ENCODE measurements at regions not wholly inside any gene's neighbourhood (a gene's known extent, or its start where the extent isn't known, plus 50 kb on each side); places are given as distances from the start of the nearest gene placed in this dataset.

DNA sequence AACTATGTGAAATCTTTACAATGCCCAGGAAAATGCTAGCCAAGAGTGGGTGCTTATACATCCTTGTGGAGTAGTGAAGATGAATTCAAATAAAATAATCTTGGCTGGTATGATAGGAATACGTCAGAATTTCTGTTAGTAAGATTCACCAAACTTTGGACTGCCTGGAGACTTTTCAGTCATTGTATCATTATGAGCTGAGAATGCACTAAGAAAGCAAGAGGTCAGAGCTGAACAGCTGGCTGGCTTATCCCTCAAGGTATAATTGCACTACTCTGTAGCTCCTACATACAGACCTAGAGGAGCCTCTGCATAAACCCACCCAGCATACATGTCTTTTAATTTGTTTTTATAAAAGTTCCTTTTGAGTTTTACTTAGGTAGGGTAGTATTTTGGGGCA, 568.5 kb upstream of the RIOK2 start:
- DNase-seq (ENCODE audit: low spot score), result no peak
- in situ Hi-C loops (cut with HindIII; ENCODE audit: low sequenced_read_pairs), result no loop called here

DNA sequence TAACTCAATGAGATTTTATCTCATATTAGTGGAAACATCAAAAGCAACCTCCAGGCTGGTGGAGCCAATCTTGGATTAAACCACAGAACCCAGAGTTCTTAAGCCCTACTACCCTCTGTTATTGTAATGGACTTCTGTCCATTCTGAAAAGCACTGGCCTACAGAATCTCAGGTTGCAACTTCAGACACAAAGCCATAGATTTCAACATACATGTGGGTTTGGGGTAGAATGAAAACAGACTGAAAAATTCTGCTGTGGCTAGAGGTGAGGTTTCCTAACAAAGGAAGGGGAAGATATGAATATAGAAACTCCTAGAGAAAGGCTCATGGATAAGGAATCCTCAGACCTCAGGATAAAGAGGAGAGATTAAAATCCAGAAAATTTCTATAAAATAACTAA, 569.8 kb upstream of the RIOK2 start:
- no peak for DNase-seq (ENCODE audit: low spot score)
- in situ Hi-C loops (cut with HindIII; ENCODE audit: low sequenced_read_pairs), result no loop called here

DNA sequence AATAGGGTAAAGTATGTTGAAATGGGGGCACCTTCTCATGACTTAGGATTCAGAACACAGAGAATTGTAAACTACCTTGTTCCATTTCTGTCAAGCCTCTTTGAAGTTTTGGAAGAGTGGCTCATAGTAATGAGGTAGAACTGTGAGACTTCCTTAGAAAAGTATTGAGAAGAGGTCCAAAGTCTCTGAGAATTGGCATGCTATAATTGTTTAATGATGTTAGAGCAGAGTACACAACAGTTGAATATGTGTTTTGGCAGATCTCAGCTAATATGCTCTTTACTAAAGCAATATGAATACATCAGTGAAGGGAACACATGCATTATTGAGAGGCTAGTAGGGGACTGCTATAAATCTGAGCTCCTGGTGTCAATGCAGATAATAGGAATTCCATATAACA, 579.4 kb upstream of the RIOK2 start:
- no peak for DNase-seq (ENCODE audit: low spot score)
- in situ Hi-C loops (cut with HindIII; ENCODE audit: low sequenced_read_pairs), result no loop called here

DNA sequence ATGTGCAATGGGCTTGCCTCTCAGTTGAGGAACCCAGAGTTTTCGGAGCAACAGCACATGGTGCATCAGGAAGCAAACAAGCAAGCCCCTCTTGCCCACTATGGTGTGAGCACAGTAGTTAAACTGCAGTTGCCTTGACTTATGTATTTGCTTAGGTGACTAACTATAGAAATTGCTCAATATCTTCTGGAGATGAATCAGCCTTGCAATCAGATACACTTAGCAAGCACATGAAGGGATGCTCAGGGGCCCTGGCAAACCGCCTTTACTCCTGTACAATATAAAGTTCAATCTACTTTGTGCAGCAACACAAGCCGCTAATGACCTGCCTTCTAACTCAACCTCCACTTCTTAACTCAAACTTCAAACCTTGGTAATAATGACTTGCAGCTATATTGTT, 581.7 kb upstream of the RIOK2 start:
- in situ Hi-C loops (cut with HindIII; ENCODE audit: low sequenced_read_pairs), result no loop called here

DNA sequence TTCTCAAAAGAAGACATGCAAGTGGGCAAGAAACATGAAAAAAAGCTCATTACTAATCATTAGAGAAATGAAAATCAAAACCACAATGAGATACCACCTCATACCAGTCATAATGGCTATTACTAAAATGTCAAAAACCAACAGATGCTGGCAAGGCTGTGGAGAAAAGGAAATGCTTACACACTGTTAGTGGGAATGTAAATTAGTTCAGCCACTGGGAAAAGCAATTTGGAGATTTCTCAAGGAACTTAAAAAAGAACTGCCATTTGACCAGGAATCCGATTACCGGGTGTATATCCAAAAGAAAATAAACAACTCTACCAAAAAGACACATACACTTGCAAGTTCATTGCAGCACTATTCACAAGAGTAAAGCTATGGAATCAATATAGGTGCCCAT, 595.4 kb upstream of the RIOK2 start:
- no peak for DNase-seq (ENCODE audit: low spot score)
- in situ Hi-C loops (cut with HindIII; ENCODE audit: low sequenced_read_pairs), result no loop called here

More for the DNA sequence above, 581.7 kb upstream of the RIOK2 start:
- no peak for DNase-seq (ENCODE audit: low spot score)

DNA sequence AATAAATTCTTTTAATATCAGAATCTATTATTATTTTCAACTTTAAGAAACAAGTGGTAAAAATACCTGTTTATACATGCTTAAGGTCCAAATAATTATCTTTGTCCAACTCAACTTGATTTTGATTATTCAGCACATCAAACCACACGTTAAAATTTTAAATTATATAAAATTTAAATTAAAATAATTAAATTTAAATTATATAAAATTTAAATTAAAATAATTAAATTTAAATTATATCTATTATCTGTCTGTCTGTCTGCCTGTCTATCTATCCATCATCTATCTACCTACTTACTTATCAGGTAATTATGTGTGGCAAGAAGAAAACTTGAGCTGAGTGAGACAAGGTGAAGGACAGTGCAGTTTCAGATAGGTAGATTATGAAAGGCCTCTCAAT, 605.3 kb upstream of the RIOK2 start:
- no peak for DNase-seq (ENCODE audit: low spot score)
- in situ Hi-C loops (cut with HindIII; ENCODE audit: low sequenced_read_pairs), result no loop called here

DNA sequence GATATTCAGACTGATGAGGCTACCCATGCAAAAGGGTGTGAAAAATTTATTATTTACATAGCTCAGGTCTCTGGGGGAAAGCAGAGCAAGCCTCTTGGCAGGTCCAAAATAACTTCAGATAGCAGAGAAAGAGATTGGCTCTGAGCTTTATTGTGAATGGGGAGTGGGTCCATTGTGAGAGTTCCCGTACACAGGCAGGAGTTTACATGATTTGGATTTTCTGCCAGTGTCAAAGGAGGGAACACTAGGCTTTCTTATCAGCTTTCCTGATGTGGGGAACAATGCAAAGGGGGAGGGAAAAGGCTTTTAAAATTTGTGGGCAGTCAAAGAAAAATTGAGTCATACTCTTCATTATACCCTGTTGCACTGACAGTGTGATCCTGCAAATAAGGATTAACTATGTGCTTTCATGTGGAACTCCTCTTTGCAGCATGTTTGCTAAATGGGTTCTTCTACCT, 615.0 kb upstream of the RIOK2 start:
- in situ Hi-C loops (cut with HindIII; ENCODE audit: low sequenced_read_pairs), result no loop called here
- no peak for DNase-seq (ENCODE audit: low spot score)

DNA sequence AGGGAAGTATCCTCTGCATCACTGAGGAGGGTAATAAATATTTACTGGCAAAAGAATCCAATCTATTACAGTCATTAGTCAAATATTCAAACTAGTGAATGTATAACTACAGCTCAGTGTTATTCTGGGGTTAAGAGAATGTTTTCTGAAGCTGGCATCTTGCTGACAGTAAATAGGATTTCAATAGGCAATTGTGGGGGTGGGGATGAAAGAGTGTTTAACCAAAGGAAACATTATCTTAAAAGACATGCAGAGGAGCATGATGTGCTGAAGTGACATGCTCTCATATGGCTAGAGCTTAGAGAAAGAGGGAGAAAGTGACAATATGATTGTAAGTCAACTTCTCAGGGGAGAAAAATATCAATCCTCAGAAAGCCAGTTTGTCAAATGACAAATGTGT, 618.4 kb upstream of the RIOK2 start:
- DNase-seq (ENCODE audit: low spot score), result no peak
- in situ Hi-C loops (cut with HindIII; ENCODE audit: low sequenced_read_pairs), result no loop called here

DNA sequence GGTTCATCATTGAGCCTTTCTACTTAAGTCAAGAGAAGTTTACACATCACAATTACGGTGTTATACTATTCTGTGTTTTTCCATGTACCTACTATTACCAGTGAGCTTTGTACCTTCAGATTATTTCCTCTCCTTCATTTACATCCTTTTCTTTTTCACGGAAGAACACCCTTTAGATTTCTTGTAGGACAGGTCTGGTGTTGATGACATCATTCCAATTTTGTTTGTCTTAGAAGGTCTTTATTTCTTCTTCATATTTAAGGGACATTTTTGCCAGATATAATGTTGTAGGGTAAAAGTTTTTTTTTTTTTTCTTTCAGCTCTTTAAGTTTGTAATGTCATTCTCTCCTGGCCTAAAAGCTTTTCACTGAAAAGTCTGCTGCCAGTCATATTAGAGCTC, 637.1 kb upstream of the RIOK2 start:
- in situ Hi-C loops (cut with HindIII; ENCODE audit: low sequenced_read_pairs), result no loop called here
- no peak for DNase-seq (ENCODE audit: low spot score)

DNA sequence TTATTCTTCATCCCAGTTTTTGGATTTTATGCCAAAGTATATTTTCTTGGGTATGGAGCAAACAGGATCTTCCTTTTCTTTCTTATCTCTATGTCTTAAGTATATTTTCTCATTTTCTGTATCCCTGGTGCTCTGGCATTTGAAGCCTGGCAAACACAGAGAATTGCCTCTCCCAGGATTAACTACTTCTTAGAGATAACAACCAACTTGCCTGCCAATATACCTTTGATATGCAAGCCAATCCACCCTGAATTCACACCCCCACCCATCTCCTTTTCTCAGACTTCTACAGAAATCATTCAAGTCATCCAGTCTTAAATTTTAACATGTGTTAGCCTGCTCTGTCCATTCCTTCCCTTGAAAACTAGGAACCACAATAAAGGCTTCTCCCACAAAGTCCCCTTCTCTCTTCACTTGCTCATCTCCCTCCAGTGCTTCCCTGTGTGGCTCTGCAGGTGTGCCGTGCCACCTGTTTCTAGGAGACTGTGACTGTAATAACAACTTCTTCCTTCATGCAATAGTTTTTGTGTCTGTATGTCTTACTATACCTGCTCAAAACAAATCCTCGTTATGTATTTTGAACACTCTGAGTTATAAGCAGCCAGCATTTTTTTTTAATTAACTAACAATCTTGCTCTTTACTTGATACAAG, 649.7 kb upstream of the RIOK2 start:
- no peak for DNase-seq (ENCODE audit: low spot score)
- in situ Hi-C loops (cut with HindIII; ENCODE audit: low sequenced_read_pairs), result no loop called here

DNA sequence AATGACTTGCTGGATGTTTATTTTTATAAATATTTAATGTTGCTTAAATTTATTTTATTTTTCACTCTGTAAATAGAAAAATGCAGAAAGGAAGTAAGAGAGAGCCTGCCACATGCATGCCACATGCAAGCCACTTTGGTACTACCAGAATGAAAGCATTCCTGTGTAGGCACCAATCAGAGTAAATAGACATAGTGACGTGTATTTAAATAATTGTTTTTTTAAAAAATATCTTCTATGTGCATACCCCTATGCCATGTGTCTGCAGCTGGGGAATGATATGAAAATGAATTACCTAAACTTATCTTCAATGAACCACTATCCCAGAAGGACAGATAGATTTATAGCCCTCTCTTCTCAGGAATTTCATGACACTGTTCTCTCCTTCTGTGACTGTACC, 651.5 kb upstream of the RIOK2 start:
- DNase-seq (ENCODE audit: low spot score), result no peak
- in situ Hi-C loops (cut with HindIII; ENCODE audit: low sequenced_read_pairs), result no loop called here

DNA sequence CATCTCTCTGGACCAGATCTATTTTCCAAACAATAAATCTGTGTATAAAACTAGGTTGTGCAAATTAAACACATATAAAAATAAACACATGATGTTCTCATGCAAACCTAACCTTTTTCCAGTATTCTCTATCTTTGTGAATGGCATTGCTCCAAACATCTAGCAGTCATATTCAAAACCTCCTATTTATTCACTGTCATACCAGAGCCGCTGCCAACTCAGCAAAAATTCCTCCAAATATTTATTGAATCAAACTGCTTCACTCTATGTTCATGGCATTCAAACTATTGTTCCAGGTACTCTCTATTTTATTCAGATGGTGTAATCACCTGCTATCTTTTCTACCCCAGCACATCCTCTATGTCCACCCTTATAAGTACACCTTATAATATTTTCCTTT, 652.1 kb upstream of the RIOK2 start:
- in situ Hi-C loops (cut with HindIII; ENCODE audit: low sequenced_read_pairs), result no loop called here

DNA sequence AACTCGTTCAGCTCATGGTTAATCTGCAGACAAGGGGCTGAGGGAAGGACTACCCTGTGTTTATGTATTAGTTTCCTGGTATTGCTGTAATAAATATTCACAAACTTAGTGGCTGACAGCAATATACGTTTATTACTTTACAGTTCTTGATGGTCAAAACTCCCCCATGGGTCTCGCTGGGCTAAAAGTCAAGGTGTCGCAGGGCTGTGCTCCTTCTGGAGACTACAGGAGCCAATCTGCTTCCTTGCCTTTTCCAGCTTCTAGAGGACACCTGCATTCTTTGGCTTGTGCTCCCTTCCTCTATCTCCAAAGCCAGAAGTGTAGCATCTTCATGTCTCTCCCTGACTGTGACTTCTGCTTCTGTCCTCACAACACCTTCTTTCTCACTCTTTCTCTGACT, 653.8 kb upstream of the RIOK2 start:
- in situ Hi-C loops (cut with HindIII; ENCODE audit: low sequenced_read_pairs), result no loop called here
- no peak for DNase-seq (ENCODE audit: low spot score)

More for the DNA sequence above, 652.1 kb upstream of the RIOK2 start:
- DNase-seq (ENCODE audit: low spot score), result no peak

DNA sequence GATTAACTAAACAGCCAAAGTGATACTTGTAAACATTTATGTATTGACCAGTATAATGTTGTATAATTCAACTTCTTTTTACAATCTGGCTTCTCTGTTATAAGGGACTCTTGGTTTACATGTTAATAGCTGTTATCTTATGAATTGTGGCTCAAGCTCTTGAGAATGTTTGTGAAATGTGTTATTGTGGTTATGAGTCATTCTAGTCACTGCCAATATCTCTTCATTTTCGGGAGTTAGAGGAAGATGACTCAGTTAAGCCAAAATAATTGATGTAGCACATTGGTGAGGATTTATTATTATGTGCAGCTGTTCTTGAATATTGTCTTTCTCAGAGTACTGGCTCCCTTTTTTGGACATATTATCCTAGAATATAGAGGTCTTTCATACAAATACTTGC, 655.2 kb upstream of the RIOK2 start:
- in situ Hi-C loops (cut with HindIII; ENCODE audit: low sequenced_read_pairs), result no loop called here
- no peak for DNase-seq (ENCODE audit: low spot score)

DNA sequence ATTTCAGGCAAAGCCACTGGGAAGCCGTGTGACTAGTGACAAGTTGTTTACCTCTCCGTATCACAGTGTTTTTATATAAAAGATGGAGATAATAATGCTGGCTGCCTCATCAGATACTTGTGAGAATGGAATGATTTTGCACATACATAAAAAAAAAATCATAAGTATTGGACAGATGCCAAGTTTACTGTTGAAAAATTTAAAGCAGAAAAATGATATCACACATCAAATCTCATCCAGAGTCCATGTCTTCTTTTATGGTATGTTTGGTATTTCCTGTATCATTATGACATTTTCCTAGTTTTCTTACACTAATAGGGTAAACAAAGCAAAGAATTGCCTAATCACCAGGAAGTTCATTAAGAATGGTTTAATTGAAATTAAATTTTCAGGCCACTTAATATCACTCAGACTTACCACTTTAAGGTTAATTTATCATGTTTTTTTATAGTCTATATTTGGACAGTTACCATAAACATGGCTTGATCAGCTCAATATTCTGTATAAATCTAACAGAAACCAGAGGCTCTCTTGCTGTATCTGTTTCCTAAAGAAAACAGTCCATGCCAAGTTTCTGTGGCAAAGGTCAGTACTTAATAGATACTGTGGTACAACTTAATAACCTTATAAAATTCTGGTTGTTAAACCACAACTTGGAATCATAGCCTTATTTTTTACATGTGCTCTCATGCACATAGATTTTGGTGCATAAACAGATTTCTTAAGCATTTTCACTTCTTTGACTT, 656.5 kb upstream of the RIOK2 start:
- in situ Hi-C loops (cut with HindIII; ENCODE audit: low sequenced_read_pairs), result no loop called here
- no peak for DNase-seq (ENCODE audit: low spot score)

DNA sequence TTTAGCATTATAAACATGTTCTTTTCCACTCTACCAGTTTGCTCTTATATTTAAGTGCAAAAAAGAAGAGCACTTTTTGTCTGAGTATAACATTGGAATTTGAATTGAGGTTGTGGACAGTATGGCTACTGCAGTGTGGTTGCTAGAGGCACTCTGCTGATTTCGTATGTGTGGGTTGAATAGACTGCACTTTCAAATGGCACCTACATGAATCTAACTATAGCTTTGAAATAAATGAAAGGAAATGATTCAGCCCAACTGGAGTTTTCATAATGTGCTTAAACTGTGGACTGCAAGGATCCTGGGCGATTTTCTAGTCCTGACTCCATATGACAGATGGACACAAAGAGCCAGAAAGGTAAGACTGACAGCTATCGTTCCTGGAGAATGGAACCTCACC, 657.6 kb upstream of the RIOK2 start:
- no peak for DNase-seq (ENCODE audit: low spot score)
- in situ Hi-C loops (cut with HindIII; ENCODE audit: low sequenced_read_pairs), result no loop called here

DNA sequence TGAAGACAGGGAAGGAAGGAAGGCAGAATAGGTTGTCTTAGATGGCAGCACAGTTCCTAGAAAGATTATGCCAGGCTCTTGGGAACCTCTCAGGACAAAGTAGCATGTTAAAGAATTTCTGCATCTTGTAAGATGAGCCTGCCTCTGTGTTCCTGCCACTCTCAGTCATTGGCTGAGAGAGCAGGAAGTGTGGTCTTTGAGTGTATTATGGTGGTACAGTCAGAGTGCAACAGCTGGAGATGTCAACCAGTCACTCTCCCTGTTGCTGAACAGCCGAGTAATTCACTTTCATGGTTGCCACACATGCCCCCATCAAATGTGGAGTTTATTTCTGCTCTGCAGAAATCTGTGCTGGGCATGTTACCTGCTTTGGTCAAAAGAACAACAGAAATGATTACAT, 659.6 kb upstream of the RIOK2 start:
- in situ Hi-C loops (cut with HindIII; ENCODE audit: low sequenced_read_pairs), result no loop called here
- no peak for DNase-seq (ENCODE audit: low spot score)

DNA sequence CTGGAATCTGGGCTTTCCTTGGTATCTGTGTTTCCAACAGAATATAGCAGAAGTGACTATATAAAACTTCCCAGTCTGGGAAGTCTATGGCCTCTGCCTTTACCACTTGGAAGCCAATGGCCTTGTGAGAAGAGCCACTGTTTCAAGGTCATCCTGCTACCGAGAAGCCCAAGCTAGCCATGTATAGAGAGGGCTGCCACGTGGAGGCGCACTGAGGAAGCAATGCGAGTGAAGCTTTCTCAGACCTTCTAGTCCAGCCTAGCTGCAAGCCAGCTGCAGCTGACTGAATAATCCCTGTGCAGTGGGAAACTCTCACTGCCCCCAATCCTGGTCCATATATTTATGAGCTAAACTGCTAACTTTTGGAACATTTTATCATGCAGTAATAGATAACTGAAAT, 661.8 kb upstream of the RIOK2 start:
- DNase-seq (ENCODE audit: low spot score), result no peak

DNA sequence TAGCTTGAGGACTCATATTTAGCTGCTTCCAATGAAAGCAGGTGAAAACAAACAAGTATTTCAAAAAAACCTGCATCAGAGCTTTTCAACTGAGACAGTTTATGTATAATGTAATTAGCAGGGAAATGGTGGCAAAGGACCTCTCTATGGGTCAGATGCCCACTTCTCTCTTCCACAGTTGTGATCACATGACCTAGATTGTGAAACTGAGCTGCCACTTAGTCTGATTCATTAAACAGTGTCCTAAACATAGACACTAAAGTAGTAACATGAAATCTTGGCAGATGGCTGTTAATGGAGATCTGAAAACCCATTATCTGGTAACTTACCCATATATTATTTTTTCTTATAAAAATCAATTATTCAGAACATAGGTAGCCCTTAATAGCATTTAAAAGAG, 663.6 kb upstream of the RIOK2 start:
- DNase-seq (ENCODE audit: low spot score), result no peak
- in situ Hi-C loops (cut with HindIII; ENCODE audit: low sequenced_read_pairs), result no loop called here

More for the DNA sequence above, 661.8 kb upstream of the RIOK2 start:
- in situ Hi-C loops (cut with HindIII; ENCODE audit: low sequenced_read_pairs), result no loop called here

DNA sequence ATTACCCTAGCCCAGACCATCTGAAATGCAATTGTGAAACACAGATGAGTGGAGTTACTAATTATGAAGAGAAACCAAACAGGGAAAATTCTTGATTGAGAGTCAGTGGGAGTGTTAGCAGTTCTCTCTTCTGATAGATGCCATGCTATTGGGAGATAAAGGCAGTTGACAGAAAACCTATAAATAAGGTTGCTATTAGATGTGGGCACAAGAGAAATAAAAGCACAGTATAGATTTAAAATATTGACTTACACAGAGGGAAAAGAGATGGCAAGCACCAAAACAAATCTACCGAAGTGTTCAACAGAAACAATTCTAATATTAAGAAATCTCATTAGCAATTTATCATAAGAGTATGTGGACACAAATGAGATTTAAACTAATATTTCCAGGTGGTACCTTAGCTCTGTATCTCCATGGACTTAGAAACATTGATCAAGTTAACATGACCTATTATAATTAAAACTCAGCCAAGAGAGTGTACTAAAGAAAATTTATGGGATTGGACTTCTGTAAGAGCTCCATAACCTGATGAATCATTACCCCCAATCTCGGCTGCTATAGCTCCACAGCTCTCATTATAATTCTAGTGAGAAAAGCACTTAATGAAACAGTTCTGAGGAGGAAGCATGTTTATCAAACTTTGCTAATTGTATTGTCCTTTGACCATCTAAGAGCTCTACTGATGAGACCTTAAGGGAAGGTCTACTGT, 665.0 kb upstream of the RIOK2 start:
- in situ Hi-C loops (cut with HindIII; ENCODE audit: low sequenced_read_pairs), result no loop called here
- no peak for DNase-seq (ENCODE audit: low spot score)
